ENCODE measurements at regions not wholly inside any gene's neighbourhood (a gene's known extent, or its start where the extent isn't known, plus 50 kb on each side); places are given as distances from the start of the nearest gene placed in this dataset.

- ChIA-PET POLR2A (interaction anchor here (0.6 kb wide), 1 partner anchor 12 kb away, joined by 7 read pairs; no protein-coding TSS in a partner anchor), CTCF (interaction anchor here (0.6 kb wide), 1 partner anchor 17 kb away, joined by 6 read pairs; no protein-coding TSS in a partner anchor)
- Mint-ChIP-seq H3K27me3 (ENCODE audit: insufficient read depth, unreplicated experiment) (no peaks in the 10 kb centered on the region), H3K27ac (ENCODE audit: low read depth, unreplicated experiment) (no peak overlapping the region), H3K36me3 (ENCODE audit: insufficient read depth, unreplicated experiment) (no peaks in the 10 kb centered on the region), H3K4me1 (ENCODE audit: insufficient read depth, unreplicated experiment) (peaks cover 6% of the 10 kb centered on the region), H3K4me3 (ENCODE audit: unreplicated experiment) (no peak overlapping the region), H3K9me3 (ENCODE audit: unreplicated experiment) (no peaks in the 10 kb centered on the region)
- no TSS peak for BruUV-seq (replicated peaks)
- intact Hi-C loops (cut with micrococcal nuclease): no loop called here
- DNase-seq (ENCODE audit: unreplicated experiment): no peak
- TF ChIP-seq CTCF (IDR thresholded peaks at IDR 0.05; ENCODE audit: unreplicated experiment): no peak
Observed at GRCh38 chr12:84802161-84802560, 110.4 kb downstream of the SLC6A15 start.

GRCh38 chr12:84793558-84794367 is 118.8 kb downstream of the SLC6A15 start:
- DNase-seq (ENCODE audit: unreplicated experiment): peak; percentile 8

GRCh38 chr12:84791444-84791843 is 121.2 kb downstream of the SLC6A15 start:
- TF ChIP-seq CTCF (IDR thresholded peaks at IDR 0.05; ENCODE audit: unreplicated experiment): no peak

More at GRCh38 chr12:84793558-84794367, 118.8 kb downstream of the SLC6A15 start:
- no peak overlapping the region for H3K4me3 Mint-ChIP-seq (ENCODE audit: unreplicated experiment)
- intact Hi-C loops (cut with micrococcal nuclease): no loop called here
- TF ChIP-seq CTCF (IDR thresholded peaks at IDR 0.05; ENCODE audit: unreplicated experiment): no peak
- peaks cover 21% of the 10 kb centered on the region for H3K4me1 Mint-ChIP-seq (ENCODE audit: insufficient read depth, unreplicated experiment)
- CTCF ChIA-PET: no interaction called here
- no TSS peak for BruUV-seq (replicated peaks)
- POLR2A ChIA-PET: no interaction called here
- no peaks in the 10 kb centered on the region for H3K9me3 Mint-ChIP-seq (ENCODE audit: unreplicated experiment)
- no peaks in the 10 kb centered on the region for H3K36me3 Mint-ChIP-seq (ENCODE audit: insufficient read depth, unreplicated experiment)
- H3K27ac Mint-ChIP-seq (ENCODE audit: low read depth, unreplicated experiment): no peak overlapping the region
- no peaks in the 10 kb centered on the region for H3K27me3 Mint-ChIP-seq (ENCODE audit: insufficient read depth, unreplicated experiment)

GRCh38 chr12:84789184-84789583 is 123.4 kb downstream of the SLC6A15 start:
- TF ChIP-seq CTCF (IDR thresholded peaks at IDR 0.05; ENCODE audit: unreplicated experiment): no peak
- DNase-seq (ENCODE audit: unreplicated experiment): no peak
- Mint-ChIP-seq H3K4me3 (ENCODE audit: unreplicated experiment) (no peak overlapping the region), H3K9me3 (ENCODE audit: unreplicated experiment) (no peaks in the 10 kb centered on the region), H3K4me1 (ENCODE audit: insufficient read depth, unreplicated experiment) (peaks cover 14% of the 10 kb centered on the region), H3K27ac (ENCODE audit: low read depth, unreplicated experiment) (no peak overlapping the region), H3K27me3 (ENCODE audit: insufficient read depth, unreplicated experiment) (no peaks in the 10 kb centered on the region), H3K36me3 (ENCODE audit: insufficient read depth, unreplicated experiment) (no peaks in the 10 kb centered on the region)
- BruUV-seq (replicated peaks): no TSS peak
- ChIA-PET CTCF (no interaction called here), POLR2A (no interaction called here)
- intact Hi-C loops (cut with micrococcal nuclease): no loop called here

More at GRCh38 chr12:84791444-84791843, 121.2 kb downstream of the SLC6A15 start:
- intact Hi-C loops (cut with micrococcal nuclease): no loop called here
- Mint-ChIP-seq H3K36me3 (ENCODE audit: insufficient read depth, unreplicated experiment) (no peaks in the 10 kb centered on the region), H3K27me3 (ENCODE audit: insufficient read depth, unreplicated experiment) (no peaks in the 10 kb centered on the region), H3K4me1 (ENCODE audit: insufficient read depth, unreplicated experiment) (peaks cover 21% of the 10 kb centered on the region), H3K4me3 (ENCODE audit: unreplicated experiment) (no peak overlapping the region), H3K27ac (ENCODE audit: low read depth, unreplicated experiment) (no peak overlapping the region), H3K9me3 (ENCODE audit: unreplicated experiment) (no peaks in the 10 kb centered on the region)
- DNase-seq (ENCODE audit: unreplicated experiment): no peak
- CTCF ChIA-PET: no interaction called here
- BruUV-seq (replicated peaks): no TSS peak
- POLR2A ChIA-PET: no interaction called here

Measured in MCF 10A (cell line).